ENCODE measurements at regions not wholly inside any gene's neighbourhood (a gene's known extent, or its start where the extent isn't known, plus 50 kb on each side); places are given as distances from the start of the nearest gene placed in this dataset.
"Not testable (repeated sequence)": the region's sequence is repeated elsewhere in the genome, so short reads cannot be mapped to it uniquely, and the experiment has no call there.

DNA sequence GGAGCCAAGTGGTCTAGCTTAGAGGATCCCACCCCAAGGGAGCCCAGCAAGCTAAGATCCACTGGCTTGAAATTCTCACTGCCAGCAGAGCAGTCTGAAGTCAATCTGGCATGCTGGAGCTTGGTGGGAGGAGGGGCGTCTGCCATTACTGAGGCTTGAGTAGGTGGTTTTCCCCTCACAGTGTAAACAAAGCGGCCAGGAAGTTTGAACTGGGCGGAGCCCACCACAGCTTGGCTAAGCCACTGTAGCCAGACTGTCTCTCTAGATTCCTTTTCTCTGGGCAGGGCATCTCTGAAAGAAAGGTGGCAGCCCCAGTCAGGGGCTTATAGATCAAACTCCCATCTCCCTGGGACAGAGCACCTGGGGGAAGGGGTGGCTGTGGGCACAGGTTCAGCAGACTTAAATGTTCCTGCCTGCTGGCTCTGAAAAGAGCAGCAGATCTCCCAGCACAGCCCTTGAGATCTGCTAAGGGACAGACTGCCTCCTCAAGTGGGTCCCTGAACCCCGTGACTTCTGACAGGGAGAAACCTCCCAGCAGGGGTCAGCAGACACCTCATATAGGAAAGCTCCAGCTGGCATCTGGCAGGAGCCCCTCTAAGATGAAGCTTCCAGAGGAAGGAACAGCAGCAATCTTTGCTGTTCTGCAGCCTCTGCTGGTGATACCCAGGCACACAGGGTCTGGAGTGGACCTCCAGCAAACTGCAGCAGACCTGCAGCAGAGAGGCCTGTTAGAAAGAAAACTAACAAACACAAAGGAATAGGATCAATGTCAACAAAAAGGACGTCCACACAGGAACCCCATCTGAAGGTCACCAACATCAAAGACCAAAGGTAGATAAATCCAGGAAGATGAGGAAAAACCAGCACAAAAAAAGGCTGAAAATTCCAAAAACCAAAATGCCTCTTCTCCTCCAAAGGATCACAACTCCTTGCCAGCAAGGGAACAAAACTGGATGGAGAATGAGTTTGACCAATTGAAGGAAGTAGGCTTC is 215.6 kb upstream of the TET2 start:
- H3F3A ChIP-seq (ENCODE audit: low read depth); H3K9me3 ChIP-seq (ENCODE audit: insufficient read depth, low read depth, low read length); H4K20me1 ChIP-seq (ENCODE audit: insufficient read depth, low read length, poor library complexity, severe bottlenecking); H3K9me2 ChIP-seq (replicated peaks; ENCODE audit: low read depth, low read length); H3K4me1 ChIP-seq (ENCODE audit: insufficient read depth, low read length, poor library complexity, severe bottlenecking); H3K79me2 ChIP-seq (ENCODE audit: insufficient read depth, low read length); H3K4me3 ChIP-seq (ENCODE audit: low read length, poor library complexity, severe bottlenecking); H3K27me3 ChIP-seq (ENCODE audit: insufficient read depth, low read length, poor library complexity, severe bottlenecking); H3K4me2 ChIP-seq (ENCODE audit: low read depth, low read length, poor library complexity, severe bottlenecking); H3K9ac ChIP-seq (ENCODE audit: low read depth, low read length, poor library complexity, severe bottlenecking); H3K36me3 ChIP-seq (ENCODE audit: insufficient read depth, low read length): not testable (repeated sequence)
- TF ChIP-seq, protein P1, sequence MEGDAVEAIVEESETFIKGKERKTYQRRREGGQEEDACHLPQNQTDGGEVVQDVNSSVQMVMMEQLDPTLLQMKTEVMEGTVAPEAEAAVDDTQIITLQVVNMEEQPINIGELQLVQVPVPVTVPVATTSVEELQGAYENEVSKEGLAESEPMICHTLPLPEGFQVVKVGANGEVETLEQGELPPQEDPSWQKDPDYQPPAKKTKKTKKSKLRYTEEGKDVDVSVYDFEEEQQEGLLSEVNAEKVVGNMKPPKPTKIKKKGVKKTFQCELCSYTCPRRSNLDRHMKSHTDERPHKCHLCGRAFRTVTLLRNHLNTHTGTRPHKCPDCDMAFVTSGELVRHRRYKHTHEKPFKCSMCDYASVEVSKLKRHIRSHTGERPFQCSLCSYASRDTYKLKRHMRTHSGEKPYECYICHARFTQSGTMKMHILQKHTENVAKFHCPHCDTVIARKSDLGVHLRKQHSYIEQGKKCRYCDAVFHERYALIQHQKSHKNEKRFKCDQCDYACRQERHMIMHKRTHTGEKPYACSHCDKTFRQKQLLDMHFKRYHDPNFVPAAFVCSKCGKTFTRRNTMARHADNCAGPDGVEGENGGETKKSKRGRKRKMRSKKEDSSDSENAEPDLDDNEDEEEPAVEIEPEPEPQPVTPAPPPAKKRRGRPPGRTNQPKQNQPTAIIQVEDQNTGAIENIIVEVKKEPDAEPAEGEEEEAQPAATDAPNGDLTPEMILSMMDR (conservative IDR thresholded peaks at IDR 0.05; ENCODE audit: low read length): peak; percentile 36
- H2AFZ ChIP-seq (ENCODE audit: low read length): peak overlapping the region; percentile 27; the same call in 1 of the 2 replicates

DNA sequence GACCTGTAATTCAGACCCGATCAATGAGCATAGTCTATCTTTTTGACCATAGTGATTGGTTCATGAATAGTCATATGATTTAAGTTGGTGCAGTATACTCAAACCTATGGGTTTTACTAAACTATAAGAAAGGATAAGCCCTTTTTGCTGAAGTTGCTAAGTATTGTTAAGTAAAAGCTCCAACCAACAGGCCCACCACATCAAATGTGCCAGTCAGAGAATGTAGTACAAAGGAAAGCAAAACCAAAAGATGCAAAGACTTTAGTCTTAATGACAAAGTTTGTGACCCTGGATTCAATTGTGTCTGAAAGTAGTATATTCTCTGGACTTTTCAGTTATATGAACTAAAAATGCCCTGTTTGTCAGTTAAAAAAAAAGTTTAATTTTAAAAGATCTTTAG is 208.1 kb upstream of the TET2 start:
- Histone ChIP-seq H3K4me3 (ENCODE audit: low read length, poor library complexity, severe bottlenecking) (no peak overlapping the region), H3K9me3 (ENCODE audit: insufficient read depth, low read depth, low read length) (no peaks in the 10 kb centered on the region), H3K4me2 (ENCODE audit: low read depth, low read length, poor library complexity, severe bottlenecking) (no peak overlapping the region), H3K4me1 (ENCODE audit: insufficient read depth, low read length, poor library complexity, severe bottlenecking) (no peaks in the 10 kb centered on the region), H2AFZ (ENCODE audit: low read length) (no peak overlapping the region), H4K20me1 (ENCODE audit: insufficient read depth, low read length, poor library complexity, severe bottlenecking) (no peaks in the 10 kb centered on the region), H3K9ac (ENCODE audit: low read depth, low read length, poor library complexity, severe bottlenecking) (no peak overlapping the region), H3F3A (ENCODE audit: low read depth) (no peaks in the 10 kb centered on the region), H3K36me3 (ENCODE audit: insufficient read depth, low read length) (no peaks in the 10 kb centered on the region), H3K27me3 (ENCODE audit: insufficient read depth, low read length, poor library complexity, severe bottlenecking) (no peaks in the 10 kb centered on the region), H3K79me2 (ENCODE audit: insufficient read depth, low read length) (no peaks in the 10 kb centered on the region), H3K9me2 (replicated peaks; ENCODE audit: low read depth, low read length) (no peaks in the 10 kb centered on the region)
- TF ChIP-seq EZH2phosphoT487 (IDR thresholded peaks at IDR 0.05; ENCODE audit: borderline replicate concordance): no peak
- TF ChIP-seq, protein P1 (conservative IDR thresholded peaks at IDR 0.05; ENCODE audit: low read length): no peak

DNA sequence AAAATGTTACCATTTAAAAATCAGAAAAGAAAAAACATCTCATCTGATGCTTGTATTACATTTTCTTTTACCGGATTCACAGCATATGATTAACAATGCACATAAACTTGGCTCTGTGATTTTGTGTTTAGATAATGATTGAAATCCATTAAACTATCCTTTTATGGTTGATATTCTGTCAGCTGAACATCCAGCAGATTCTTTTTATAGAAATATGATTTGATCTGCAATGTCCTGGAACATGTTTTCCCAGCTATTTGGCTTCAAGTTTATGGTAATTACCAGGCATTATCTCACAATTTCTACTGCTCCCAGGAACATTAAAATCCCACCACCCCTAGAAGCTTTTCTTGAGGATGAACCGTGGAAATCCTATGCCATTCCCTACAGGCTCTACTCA is 205.7 kb upstream of the TET2 start:
- no peaks in the 10 kb centered on the region for H3K9me3 ChIP-seq (ENCODE audit: insufficient read depth, low read depth, low read length)
- H4K20me1 ChIP-seq (ENCODE audit: insufficient read depth, low read length, poor library complexity, severe bottlenecking): no peaks in the 10 kb centered on the region
- no peak overlapping the region for H3K9ac ChIP-seq (ENCODE audit: low read depth, low read length, poor library complexity, severe bottlenecking)
- H3K9me2 ChIP-seq (replicated peaks; ENCODE audit: low read depth, low read length): no peaks in the 10 kb centered on the region
- no peak overlapping the region for H3K4me2 ChIP-seq (ENCODE audit: low read depth, low read length, poor library complexity, severe bottlenecking)
- H2AFZ ChIP-seq (ENCODE audit: low read length): no peak overlapping the region
- H3K27me3 ChIP-seq (ENCODE audit: insufficient read depth, low read length, poor library complexity, severe bottlenecking): no peaks in the 10 kb centered on the region
- H3K79me2 ChIP-seq (ENCODE audit: insufficient read depth, low read length): no peaks in the 10 kb centered on the region
- TF ChIP-seq EZH2phosphoT487 (IDR thresholded peaks at IDR 0.05; ENCODE audit: borderline replicate concordance): no peak
- TF ChIP-seq, protein P1 (conservative IDR thresholded peaks at IDR 0.05; ENCODE audit: low read length): no peak
- no peak overlapping the region for H3K4me3 ChIP-seq (ENCODE audit: low read length, poor library complexity, severe bottlenecking)
- H3F3A ChIP-seq (ENCODE audit: low read depth): no peaks in the 10 kb centered on the region
- no peaks in the 10 kb centered on the region for H3K36me3 ChIP-seq (ENCODE audit: insufficient read depth, low read length)
- no peaks in the 10 kb centered on the region for H3K4me1 ChIP-seq (ENCODE audit: insufficient read depth, low read length, poor library complexity, severe bottlenecking)

All from Loucy (cell line).